HepG2 (cell line): ENCODE measurements at regions not wholly inside any gene's neighbourhood (a gene's known extent, or its start where the extent isn't known, plus 50 kb on each side); places are given as distances from the start of the nearest gene placed in this dataset.

Experiments used
- ATAC-seq: fragments of 200-7000 bp; cut with Tn5 transposase; 3 replicates; pipeline ENCODE4 v1.9.1; 2020; ENCODE audit warnings: mild to moderate bottlenecking, moderate library complexity
- BruUV-seq: library from RNA; stranded (reverse); fragments of 400-500 nt; replicated peaks from 2 replicates; lab custom pipeline; 2021; lab: Mats Ljungman, UMichigan
- CTCF ChIA-PET: fragments of 300-600 bp; formaldehyde crosslinking; extraction: SDS; loops from one replicate; lab custom pipeline; 2021; ENCODE audit warnings: low total read pairs, inconsistent platforms, low intra/inter-chr PET ratio; lab: Yijun Ruan, JAX
- POLR2A ChIA-PET: fragments of 350-600 bp; sonication (Branson Sonifier 250); formaldehyde crosslinking; loops from one replicate; lab custom pipeline; 2020; ENCODE audit warnings: antibody characterized with exemption, inconsistent platforms; lab: Yijun Ruan, JAX
- DNase-seq: peaks from one replicate; pipeline ENCODE4 v3.0.0-alpha.2; 2015; ENCODE audit warnings: low spot score
- FAIRE-seq: peaks from 3 replicates; lab custom pipeline; 2011; peaks lifted over from hg19 to GRCh38; lab: Jason Lieb, UNC
- H2AFZ ChIP-seq: one replicate; pipeline ENCODE4 v1.6.1; 2011; ENCODE audit warnings: low read length, inconsistent platforms
- H3K27ac ChIP-seq: fragments of 300-600 bp; 3 replicates; pipeline ENCODE4 v1.8.0; 2011; ENCODE audit warnings: mixed run types, mild to moderate bottlenecking, mixed read lengths, low read length, inconsistent platforms; ENCODE audit not compliant: insufficient read depth; ENCODE audit errors: extremely low read length
- H3K27me3 ChIP-seq, 2 experiments: fragments of 200-600 bp in 1 of 2; 2 replicates in 1 of 2; 3 replicates in 1 of 2; pipeline versions ENCODE4 v1.6.0 to v1.8.0; 2011; ENCODE audit warnings: low read length in 2 of 2, mild to moderate bottlenecking in 2 of 2, moderate library complexity in 2 of 2, inconsistent platforms in 1 of 2; ENCODE audit not compliant: insufficient read depth in 2 of 2, control insufficient read depth in 1 of 2
- H3K36me3 ChIP-seq, 2 experiments: fragments of 200-600 bp in 1 of 2; replicated peaks in 1 of 2; 2 replicates in 1 of 2; 3 replicates in 1 of 2; pipeline versions ENCODE4 v1.5.1 to v1.8.0; 2011; ENCODE audit warnings: low read length in 2 of 2, inconsistent platforms in 1 of 2; ENCODE audit not compliant: insufficient read depth in 2 of 2, control insufficient read depth in 1 of 2
- H3K4me1 ChIP-seq: 2 replicates; pipeline ENCODE4 v1.5.1; 2012; ENCODE audit warnings: low read length, inconsistent platforms; ENCODE audit not compliant: insufficient read depth
- H3K4me2 ChIP-seq: 2 replicates; pipeline ENCODE4 v1.6.0; 2011; ENCODE audit warnings: low read depth, low read length, inconsistent platforms
- H3K4me3 ChIP-seq, 3 experiments: fragments of 200-600 bp in 1 of 3; sonication (generic), shearing (Covaris generic) in 1 of 3; replicated peaks in 1 of 3; 2 replicates each; pipeline ENCODE4 v1.5.1; 2011 to 2016; ENCODE audit warnings: low read length in 3 of 3, inconsistent platforms in 2 of 3, low read depth in 2 of 3, mild to moderate bottlenecking in 2 of 3, control low read depth in 1 of 3, mixed read lengths in 1 of 3; ENCODE audit not compliant: insufficient read depth in 1 of 3
- H3K79me2 ChIP-seq: one replicate; pipeline ENCODE4 v1.6.1; 2011; ENCODE audit warnings: low read length, inconsistent platforms; ENCODE audit not compliant: insufficient read depth
- H3K9ac ChIP-seq: 2 replicates; pipeline ENCODE4 v1.6.0; 2011; ENCODE audit warnings: mild to moderate bottlenecking, low read depth, low read length, inconsistent platforms; ENCODE audit not compliant: insufficient read depth
- H3K9me3 ChIP-seq: 2 replicates; pipeline ENCODE4 v1.5.1; 2012; ENCODE audit warnings: mild to moderate bottlenecking, low read length
- H4K20me1 ChIP-seq: 2 replicates; pipeline ENCODE4 v1.6.0; 2011; ENCODE audit warnings: inconsistent platforms, mild to moderate bottlenecking, low read length, moderate library complexity; ENCODE audit not compliant: insufficient read depth
- CEBPB ChIP-seq: IDR thresholded peaks from 2 replicates; pipeline ENCODE4 v1.6.1; 2011; ENCODE audit warnings: low read depth, low read length, improper control_type of control experiment, borderline replicate concordance
- GABPB1 ChIP-seq: IDR thresholded peaks from 2 replicates; pipeline ENCODE4 v1.6.1; 2016; ENCODE audit warnings: mild to moderate bottlenecking, missing genetic modification reagents, moderate library complexity, missing compliant biosample characterization
- HOXA3 ChIP-seq: sonication (generic); formaldehyde crosslinking; IDR thresholded peaks from 2 replicates; pipeline ENCODE4 v1.5.0; 2020; ENCODE audit warnings: missing genetic modification reagents
- JARID2 ChIP-seq: sonication (generic); formaldehyde crosslinking; IDR thresholded peaks from 2 replicates; pipeline ENCODE4 v1.8.1; 2023; ENCODE audit warnings: missing genetic modification reagents, inconsistent platforms; ENCODE audit not compliant: insufficient replicate concordance
- MAFK ChIP-seq, 2 experiments: IDR thresholded peaks in 1 of 2; conservative IDR thresholded peaks in 1 of 2; 2 replicates each; pipeline ENCODE4 v1.6.1; 2011; ENCODE audit warnings: improper control_type of control experiment in 2 of 2, low read length in 2 of 2
- RFX5 ChIP-seq: IDR thresholded peaks from 2 replicates; pipeline ENCODE4 v1.6.1; 2011; ENCODE audit warnings: low read depth, low read length, improper control_type of control experiment
- ZKSCAN1 ChIP-seq: fragments of 150-350 bp; IDR thresholded peaks from 2 replicates; pipeline ENCODE4 v1.6.1; 2014; ENCODE audit warnings: low read length
- ZNF263 ChIP-seq: sonication (generic); formaldehyde crosslinking; IDR thresholded peaks from 2 replicates; pipeline ENCODE4 v1.4.0; 2020; ENCODE audit warnings: missing genetic modification reagents
- ZNF34 ChIP-seq: sonication (generic); formaldehyde crosslinking; IDR thresholded peaks from 2 replicates; pipeline ENCODE4 v1.4.0; 2020; ENCODE audit warnings: mild to moderate bottlenecking, missing genetic modification reagents, borderline replicate concordance
- ZNF768 ChIP-seq: sonication (generic); formaldehyde crosslinking; IDR thresholded peaks from 2 replicates; pipeline ENCODE4 v1.4.0; 2020; ENCODE audit warnings: missing genetic modification reagents
- ZNF775 ChIP-seq: sonication (generic); formaldehyde crosslinking; IDR thresholded peaks from 2 replicates; pipeline ENCODE4 v1.4.0; 2020; ENCODE audit warnings: missing genetic modification reagents, mild to moderate bottlenecking, moderate library complexity, borderline replicate concordance
- ZNF782 ChIP-seq: sonication (generic); formaldehyde crosslinking; IDR thresholded peaks from 2 replicates; pipeline ENCODE4 v1.4.0; 2020; ENCODE audit warnings: missing genetic modification reagents, mild to moderate bottlenecking, borderline replicate concordance
- ZNF790 ChIP-seq: sonication (generic); formaldehyde crosslinking; IDR thresholded peaks from 2 replicates; pipeline ENCODE4 v1.8.0; 2022; ENCODE audit warnings: missing genetic modification reagents, mild to moderate bottlenecking, borderline replicate concordance
- whole genome bisulfite sequencing: methylation state at CpG from one replicate; pipeline ENCODE4 v1.1.6; 2017; ENCODE audit warnings: low lambda C conversion rate; 5-methylcytosine and 5-hydroxymethylcytosine counted together
- in situ Hi-C: cut with HindIII; loops from 2 replicates; pipeline ENCODE4 v1.10.0; 2017; ENCODE audit warnings: low pct_unique_long_range_greater_than_20kb; ENCODE audit not compliant: extremely low pct_ligation_motif_present
- intact Hi-C: fragments of 100-400 bp; cut with micrococcal nuclease; formaldehyde crosslinking; loops from one replicate; pipeline ENCODE4 v1.10.0; 2022; ENCODE audit not compliant: unreplicated experiment
- TF ChIP-seq, protein P1 (sequence below): sonication (generic); formaldehyde crosslinking; conservative IDR thresholded peaks from 2 replicates; pipeline ENCODE4 v1.5.0; 2020; ENCODE audit warnings: missing genetic modification reagents
- TF ChIP-seq, protein P2 (sequence below): sonication (generic); formaldehyde crosslinking; IDR thresholded peaks from 2 replicates; pipeline ENCODE4 v1.5.0; 2020; ENCODE audit warnings: missing genetic modification reagents, mild to moderate bottlenecking, borderline replicate concordance

DNA sequence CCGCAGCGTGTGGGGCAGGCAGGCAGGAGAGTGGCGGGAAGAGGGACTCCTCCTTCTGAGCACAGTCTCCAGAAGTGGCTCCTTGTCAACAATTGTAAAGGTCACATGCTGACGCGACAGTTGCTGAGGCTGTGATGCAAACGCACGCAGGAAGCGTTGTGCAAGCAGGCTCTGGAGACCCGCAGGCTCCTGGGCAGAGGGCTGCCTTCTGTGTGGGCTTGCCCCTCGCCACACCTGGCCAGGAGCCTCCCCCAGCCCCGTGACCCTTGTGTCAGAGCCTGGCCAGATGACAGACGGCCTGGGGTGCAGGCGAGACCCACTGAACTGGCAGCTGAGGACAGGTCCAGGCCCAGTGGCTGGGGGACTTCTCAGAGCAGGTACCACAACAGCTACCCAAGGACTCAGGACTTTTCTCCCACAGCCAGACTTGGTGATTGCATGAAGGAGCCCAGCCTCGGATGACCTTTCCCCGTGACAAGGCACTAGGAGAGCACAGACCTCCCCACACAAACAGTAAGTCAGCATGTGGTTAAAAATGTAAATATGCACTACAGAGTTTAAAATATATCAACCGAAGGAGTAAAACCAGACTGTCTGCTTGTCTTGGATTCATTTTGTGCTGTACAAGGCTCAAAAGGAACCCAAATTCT lies 222.1 kb upstream of the RREB1 start:
- ChIA-PET POLR2A (no interaction called here), CTCF (no interaction called here)
- no peak overlapping the region for H3K4me3 ChIP-seq
- ATAC-seq (no peak; the same call in 2 of the 3 replicates), FAIRE-seq (no peak), DNase-seq (no peak)
- H3K79me2 ChIP-seq, result no peaks in the 10 kb centered on the region
- no peaks in the 10 kb centered on the region for H3K36me3 ChIP-seq
- peaks cover 6% of the 10 kb centered on the region for H3K4me1 ChIP-seq
- no peak overlapping the region for H3K9ac ChIP-seq
- no peak overlapping the region for H3K27ac ChIP-seq
- H3K27me3 ChIP-seq, result 0 out of 5 replicates have a peak, but pooled peaks cover 0 to 6% of the 10 kb centered on the region in 2 experiments
- H4K20me1 ChIP-seq, result no peaks in the 10 kb centered on the region
- intact Hi-C loops (no loop called here), in situ Hi-C loops (no loop called here)
- no peak overlapping the region for H3K4me2 ChIP-seq
- WGBS, result 16% methylated on average over 13 of the region's 16 CpGs
- no TSS peak for BruUV-seq
- no peaks in the 10 kb centered on the region for H3K9me3 ChIP-seq
- no peak overlapping the region for H2AFZ ChIP-seq
- TF ChIP-seq JARID2 (CRISPR knock-in tag) (no peak), CEBPB (peak; percentile 66; the same call in 1 of the 2 replicates), ZNF790 (CRISPR knock-in tag) (no peak), HOXA3 (0 out of 2 replicates have a peak, but pooled peaks have one; percentile 33), ZNF782 (CRISPR knock-in tag) (no peak), ZNF34 (no peak), ZNF768 (peak; percentile 28; the same call in 1 of the 2 replicates), RFX5 (peak; percentile 63), GABPB1 (CRISPR knock-in tag) (peak; percentile 43; the same call in 1 of the 2 replicates), ZNF775 (CRISPR knock-in tag) (no peak), MAFK (conservative IDR thresholded peaks at IDR 0.05 in 1 of 2, IDR thresholded peaks at IDR 0.05 in 1 of 2; ENCODE audit: low read length in 2 of 2) (0 out of 4 replicates have a peak, but pooled peaks have one; percentile 2), ZNF263 (CRISPR knock-in tag) (0 out of 2 replicates have a peak, but pooled peaks have one; percentile 47), ZKSCAN1 (no peak)
- TF ChIP-seq, protein P1, sequence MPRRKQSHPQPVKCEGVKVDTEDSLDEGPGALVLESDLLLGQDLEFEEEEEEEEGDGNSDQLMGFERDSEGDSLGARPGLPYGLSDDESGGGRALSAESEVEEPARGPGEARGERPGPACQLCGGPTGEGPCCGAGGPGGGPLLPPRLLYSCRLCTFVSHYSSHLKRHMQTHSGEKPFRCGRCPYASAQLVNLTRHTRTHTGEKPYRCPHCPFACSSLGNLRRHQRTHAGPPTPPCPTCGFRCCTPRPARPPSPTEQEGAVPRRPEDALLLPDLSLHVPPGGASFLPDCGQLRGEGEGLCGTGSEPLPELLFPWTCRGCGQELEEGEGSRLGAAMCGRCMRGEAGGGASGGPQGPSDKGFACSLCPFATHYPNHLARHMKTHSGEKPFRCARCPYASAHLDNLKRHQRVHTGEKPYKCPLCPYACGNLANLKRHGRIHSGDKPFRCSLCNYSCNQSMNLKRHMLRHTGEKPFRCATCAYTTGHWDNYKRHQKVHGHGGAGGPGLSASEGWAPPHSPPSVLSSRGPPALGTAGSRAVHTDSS, result no peak
- TF ChIP-seq, protein P2, sequence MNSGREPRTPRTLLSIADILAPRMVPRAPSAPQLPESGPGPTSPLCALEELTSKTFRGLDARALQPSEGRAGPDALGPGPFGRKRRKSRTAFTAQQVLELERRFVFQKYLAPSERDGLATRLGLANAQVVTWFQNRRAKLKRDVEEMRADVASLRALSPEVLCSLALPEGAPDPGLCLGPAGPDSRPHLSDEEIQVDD (CRISPR knock-in tag), result no peak
